HUES64 (cell line): ENCODE measurements at regions not wholly inside any gene's neighbourhood (a gene's known extent, or its start where the extent isn't known, plus 50 kb on each side); places are given as distances from the start of the nearest gene placed in this dataset.
"Not testable (repeated sequence)": the region's sequence is repeated elsewhere in the genome, so short reads cannot be mapped to it uniquely, and the experiment has no call there.

Experiments
- H3K27ac ChIP-seq: 2 replicates; pipeline ENCODE4 v1.7.0; 2013; ENCODE audit warnings: low read depth, low read length, inconsistent platforms
- H3K27me3 ChIP-seq: 2 replicates; pipeline ENCODE4 v1.6.1; 2013; ENCODE audit warnings: mild to moderate bottlenecking, low read length; ENCODE audit not compliant: insufficient read depth
- H3K36me3 ChIP-seq: 2 replicates; pipeline ENCODE4 v1.6.1; 2013; ENCODE audit warnings: mild to moderate bottlenecking, low read length; ENCODE audit not compliant: insufficient read depth
- H3K4me1 ChIP-seq: 2 replicates; pipeline ENCODE4 v1.6.1; 2013; ENCODE audit warnings: mild to moderate bottlenecking, low read length, moderate library complexity; ENCODE audit not compliant: insufficient read depth
- H3K4me3 ChIP-seq: 2 replicates; pipeline ENCODE4 v1.5.1; 2013; ENCODE audit warnings: mild to moderate bottlenecking, low read length, moderate library complexity
- H3K9ac ChIP-seq: 2 replicates; pipeline ENCODE4 v1.6.1; 2013; ENCODE audit warnings: mild to moderate bottlenecking, low read depth, low read length
- H3K9me3 ChIP-seq: 2 replicates; pipeline ENCODE4 v1.6.1; 2013; ENCODE audit warnings: low read depth, low read length; ENCODE audit not compliant: insufficient read depth
- WGBS: fragments of 150-250, 120-280 bp; methylation state at CpG from one replicate; pipeline ENCODE4 v1.1.7; 2013; ENCODE audit warnings: missing lambda C conversion rate; 5-methylcytosine and 5-hydroxymethylcytosine counted together

DNA sequence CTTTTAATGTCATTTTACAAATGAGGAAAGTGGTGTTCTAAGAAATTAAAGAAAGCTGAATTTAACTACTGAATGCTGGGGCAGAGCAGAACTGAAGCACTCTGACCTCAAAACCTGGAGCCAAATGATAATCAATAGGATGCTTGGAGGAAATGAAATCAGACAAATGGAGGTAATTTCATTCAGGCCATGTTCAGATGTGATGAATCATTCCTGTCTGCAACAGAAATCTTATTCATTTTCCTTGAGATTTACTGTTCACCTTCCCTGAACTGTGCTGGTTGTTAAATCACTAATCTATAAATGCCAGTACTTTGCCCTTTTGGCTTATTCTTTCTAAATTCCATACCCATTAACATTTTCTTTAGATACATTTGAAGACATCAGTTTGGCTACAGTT lies 85.6 kb upstream of the SNX7 start:
- no peaks in the 10 kb centered on the region for H3K27me3 ChIP-seq
- no peak overlapping the region for H3K27ac ChIP-seq
- no peak overlapping the region for H3K4me3 ChIP-seq
- no peaks in the 10 kb centered on the region for H3K9me3 ChIP-seq
- no peaks in the 10 kb centered on the region for H3K4me1 ChIP-seq
- H3K9ac ChIP-seq: no peak overlapping the region
- no peaks in the 10 kb centered on the region for H3K36me3 ChIP-seq

DNA sequence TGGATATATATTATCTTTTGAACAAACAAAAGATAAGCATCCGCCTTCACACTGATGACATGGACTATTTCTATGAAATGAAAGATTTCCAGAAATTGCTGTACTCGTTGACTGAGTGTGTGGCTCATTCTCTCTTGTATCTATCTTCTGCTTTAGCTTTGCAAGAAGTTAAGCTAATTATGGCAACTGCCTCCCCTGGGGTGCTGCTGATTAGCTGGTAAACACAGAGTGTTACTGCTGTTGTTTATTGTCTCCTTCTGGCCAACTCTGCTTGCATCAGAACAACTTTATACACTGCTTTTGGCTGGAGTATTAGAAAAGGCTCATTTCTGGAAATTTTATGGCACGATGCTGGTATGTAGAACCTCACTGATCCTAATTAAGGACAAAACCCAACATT lies 95.6 kb upstream of the SNX7 start:
- no peak overlapping the region for H3K27ac ChIP-seq
- peaks cover 10% of the 10 kb centered on the region; the same call in 1 of the 2 replicates for H3K4me1 ChIP-seq
- H3K27me3 ChIP-seq: no peaks in the 10 kb centered on the region
- no peak overlapping the region for H3K4me3 ChIP-seq
- 91% methylated on average over 3 of the region's 3 CpGs for WGBS
- H3K9ac ChIP-seq: no peak overlapping the region
- H3K9me3 ChIP-seq: peaks cover 23% of the 10 kb centered on the region
- H3K36me3 ChIP-seq: no peaks in the 10 kb centered on the region

DNA sequence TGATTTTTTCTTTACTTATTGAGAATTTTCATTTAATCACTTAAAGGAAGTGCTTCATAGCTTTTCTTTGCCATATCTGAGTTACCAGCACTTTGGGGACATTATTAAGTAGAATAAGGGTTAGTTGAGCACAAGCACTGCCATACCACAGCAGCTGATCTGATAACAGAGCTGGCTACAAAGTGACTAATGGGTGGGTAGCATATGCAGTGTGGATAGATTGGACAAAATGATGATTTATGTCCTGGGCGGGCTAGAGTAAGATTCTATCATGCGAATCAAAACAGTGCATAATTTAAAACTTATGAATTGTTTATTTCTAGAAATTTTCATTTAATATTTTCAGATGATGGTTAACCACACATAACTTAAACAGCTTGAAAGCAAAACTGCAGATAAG lies 102.2 kb upstream of the SNX7 start:
- H3K9me3 ChIP-seq: peaks cover 23% of the 10 kb centered on the region
- WGBS: 100% methylated on average over 1 of the region's 2 CpGs
- no peak overlapping the region for H3K27ac ChIP-seq
- H3K4me1 ChIP-seq: peaks cover 13% of the 10 kb centered on the region; the same call in 1 of the 2 replicates
- no peak overlapping the region for H3K9ac ChIP-seq
- H3K4me3 ChIP-seq: no peak overlapping the region
- H3K27me3 ChIP-seq: no peaks in the 10 kb centered on the region
- no peaks in the 10 kb centered on the region for H3K36me3 ChIP-seq

DNA sequence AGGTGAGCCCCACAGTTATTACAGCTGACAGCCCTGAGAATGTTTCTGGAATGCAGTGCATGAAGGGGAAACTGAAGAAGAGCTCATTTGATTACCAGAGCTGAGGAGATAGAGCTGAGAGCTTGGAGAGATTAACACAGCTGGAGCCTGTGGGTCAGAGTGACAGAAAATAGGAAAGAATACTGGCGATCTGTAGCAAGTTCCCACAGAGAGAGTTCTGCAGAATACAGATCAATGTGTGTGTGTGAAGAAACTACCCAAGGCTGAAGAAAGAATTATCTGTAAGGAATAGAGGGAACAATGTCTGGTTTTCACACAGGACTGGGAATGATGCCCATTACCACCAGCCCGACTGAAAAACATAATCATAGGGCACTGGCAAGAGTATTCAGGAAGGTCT lies 103.6 kb upstream of the SNX7 start:
- no peak overlapping the region for H3K4me3 ChIP-seq
- H3K9me3 ChIP-seq: peaks cover 13% of the 10 kb centered on the region
- H3K9ac ChIP-seq: no peak overlapping the region
- no peaks in the 10 kb centered on the region for H3K36me3 ChIP-seq
- 74% methylated on average over 2 of the region's 2 CpGs for WGBS
- H3K27ac ChIP-seq: no peak overlapping the region; the same call in 1 of the 2 replicates
- no peaks in the 10 kb centered on the region for H3K27me3 ChIP-seq
- H3K4me1 ChIP-seq: peaks cover 13% of the 10 kb centered on the region; the same call in 1 of the 2 replicates

DNA sequence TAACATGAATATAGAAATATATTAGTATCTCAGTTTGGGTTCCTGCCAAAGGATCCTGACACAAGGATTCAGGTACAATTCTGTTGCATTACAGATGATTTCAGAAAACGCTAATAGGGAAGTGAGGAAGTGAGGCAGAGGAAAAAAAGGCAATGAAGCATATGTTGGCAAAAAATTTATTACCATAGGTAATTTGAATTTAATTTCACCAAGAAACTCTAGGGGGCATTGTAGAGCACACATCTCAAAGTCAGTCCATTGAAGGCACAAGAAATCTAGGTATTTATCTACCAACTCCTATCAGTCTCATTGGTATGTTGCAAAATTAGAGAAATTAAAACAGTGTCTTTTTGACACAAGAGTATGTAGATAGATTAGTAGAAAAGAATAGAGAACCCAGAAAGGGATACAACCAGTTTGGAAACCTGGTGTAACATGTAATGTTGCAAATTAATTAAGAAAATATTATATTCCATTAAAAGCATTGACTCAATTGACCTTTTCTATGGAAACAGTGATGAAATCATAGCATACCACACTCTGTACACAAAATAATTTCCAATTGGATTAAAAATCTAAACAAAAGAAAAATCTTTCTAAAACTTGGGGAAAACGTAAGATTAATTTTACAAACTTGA lies 104.9 kb upstream of the SNX7 start:
- Histone ChIP-seq H3K4me3 (no peak overlapping the region), H3K36me3 (no peaks in the 10 kb centered on the region), H3K27me3 (no peaks in the 10 kb centered on the region), H3K27ac (no peak overlapping the region), H3K4me1 (peaks cover 13% of the 10 kb centered on the region; the same call in 1 of the 2 replicates), H3K9me3 (0 out of 2 replicates have a peak, but pooled peaks cover under 1% of the 10 kb centered on the region), H3K9ac (no peak overlapping the region)
- WGBS: 56% methylated on average over 1 of the region's 2 CpGs

DNA sequence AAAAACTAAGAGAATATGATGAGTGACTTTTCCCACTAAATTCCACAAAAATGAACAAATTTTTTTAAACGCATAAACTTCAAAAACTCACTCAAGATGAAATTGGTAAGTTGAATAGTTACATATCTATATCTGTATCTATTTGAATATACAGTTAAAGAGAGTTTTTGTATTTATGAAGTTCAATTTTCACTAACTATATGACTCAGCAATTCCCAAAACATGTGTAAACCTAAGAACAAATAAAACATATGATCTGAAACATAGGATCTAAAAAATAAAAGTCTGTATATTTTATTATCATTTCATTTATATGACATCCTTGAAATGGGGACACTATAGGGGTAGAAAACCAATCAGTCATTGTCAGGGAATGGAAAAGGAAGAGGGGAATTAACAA lies 105.7 kb upstream of the SNX7 start:
- Histone ChIP-seq H3K27ac (no peak overlapping the region), H3K9me3 (no peaks in the 10 kb centered on the region), H3K27me3 (no peaks in the 10 kb centered on the region), H3K36me3 (no peaks in the 10 kb centered on the region), H3K4me1 (peaks cover 13% of the 10 kb centered on the region; the same call in 1 of the 2 replicates), H3K9ac (no peak overlapping the region), H3K4me3 (no peak overlapping the region)
- no CpG with 5 or more reads among the region's 1 CpG for WGBS

DNA sequence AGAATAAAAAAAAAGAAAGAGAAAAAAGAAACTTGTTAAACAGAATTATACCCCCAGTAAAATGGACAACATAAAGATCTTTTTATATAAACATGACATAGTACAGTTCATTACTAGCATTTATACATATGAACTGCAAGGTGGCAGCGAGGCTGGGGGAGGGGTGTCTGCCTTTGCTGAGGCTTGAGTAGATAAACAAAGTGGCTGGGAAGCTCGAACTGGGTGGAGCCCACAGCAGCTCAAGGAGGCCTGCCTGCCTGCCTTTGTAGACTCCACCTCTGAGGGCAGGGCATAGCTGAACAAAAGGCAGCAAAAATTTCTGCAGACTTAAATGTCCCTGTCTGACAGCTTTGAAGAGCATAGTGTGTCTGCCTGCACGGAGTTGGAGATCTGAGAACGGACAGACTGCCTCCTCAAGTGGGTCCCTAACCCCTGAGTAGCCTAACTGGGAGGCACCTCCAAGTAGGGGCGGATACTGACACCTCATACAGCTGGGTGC lies 108.9 kb upstream of the SNX7 start:
- WGBS: 60% methylated on average over 5 of the region's 5 CpGs
- H3K9me3 ChIP-seq: not testable (repeated sequence)

DNA sequence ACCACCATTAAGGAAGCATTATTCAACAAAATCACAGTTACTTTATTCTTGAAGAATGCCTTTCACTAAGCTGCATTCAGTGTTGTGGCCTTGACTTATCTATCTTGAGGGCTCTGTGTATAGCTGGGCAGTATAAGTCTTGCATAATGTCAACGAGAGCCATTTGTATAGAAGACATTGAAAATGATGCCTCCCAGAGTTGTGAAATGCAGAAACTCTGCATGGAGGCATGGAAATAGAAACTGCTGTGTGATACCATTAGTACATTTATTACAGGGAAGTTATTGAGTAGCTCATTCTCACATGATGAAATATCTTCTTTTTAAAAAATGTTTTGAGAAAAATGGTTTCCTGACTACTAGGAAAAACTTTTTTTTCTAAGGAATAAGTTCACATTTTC lies 111.4 kb upstream of the SNX7 start:
- Histone ChIP-seq H3K9ac (no peak overlapping the region), H3K9me3 (no peaks in the 10 kb centered on the region), H3K27ac (no peak overlapping the region), H3K36me3 (no peaks in the 10 kb centered on the region), H3K4me3 (no peak overlapping the region), H3K27me3 (no peaks in the 10 kb centered on the region), H3K4me1 (no peaks in the 10 kb centered on the region)
- WGBS: 96% methylated on average over 1 of the region's 1 CpG

More for the DNA sequence above, 108.9 kb upstream of the SNX7 start:
- H3K4me1 ChIP-seq, H3K36me3 ChIP-seq, H3K9ac ChIP-seq, H3K27ac ChIP-seq, H3K27me3 ChIP-seq, H3K4me3 ChIP-seq: not testable (repeated sequence)

DNA sequence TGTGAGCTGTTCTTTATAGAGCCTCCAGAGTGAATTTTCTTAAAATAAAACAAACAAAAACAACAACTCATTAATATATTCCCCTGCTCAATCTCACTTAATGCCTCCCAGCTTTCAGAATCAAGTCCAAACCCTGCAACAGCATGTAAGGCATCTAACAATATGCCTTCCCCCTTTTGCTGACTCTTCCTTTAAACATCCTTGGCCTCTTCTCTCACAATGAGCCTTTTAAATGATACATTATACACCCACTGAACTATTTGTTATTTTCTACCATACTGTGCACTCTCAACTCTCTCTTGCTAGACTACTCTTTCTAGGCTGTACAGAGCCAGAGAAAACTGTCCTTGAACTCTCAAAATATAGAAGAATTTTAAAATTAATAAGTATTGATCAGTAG lies 115.2 kb upstream of the SNX7 start:
- Histone ChIP-seq H3K4me3 (no peak overlapping the region), H3K36me3 (no peaks in the 10 kb centered on the region), H3K4me1 (no peaks in the 10 kb centered on the region), H3K9me3 (no peaks in the 10 kb centered on the region), H3K27ac (no peak overlapping the region), H3K27me3 (no peaks in the 10 kb centered on the region), H3K9ac (no peak overlapping the region)

DNA sequence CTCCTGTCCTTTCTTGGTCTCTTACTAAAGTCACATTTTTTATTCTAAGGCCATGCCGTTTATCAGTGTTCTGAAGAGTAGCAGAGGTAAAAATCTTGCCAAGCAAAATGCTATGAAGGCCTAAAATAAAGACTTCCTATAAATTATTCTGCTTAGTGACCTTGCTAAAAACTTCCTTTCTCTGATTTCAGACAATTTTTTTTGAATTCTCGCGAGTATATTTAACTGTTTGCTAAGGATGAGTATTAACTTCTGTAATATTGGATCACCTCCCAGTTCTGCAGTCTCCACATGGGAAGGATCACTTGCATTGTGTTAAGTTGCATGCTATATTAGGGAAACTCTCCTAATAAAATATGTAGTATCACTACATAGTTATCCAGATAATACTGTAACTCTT lies 123.4 kb upstream of the SNX7 start:
- no peak overlapping the region for H3K9ac ChIP-seq
- H3K4me3 ChIP-seq: no peak overlapping the region
- H3K9me3 ChIP-seq: no peaks in the 10 kb centered on the region
- H3K27ac ChIP-seq: no peak overlapping the region
- no peaks in the 10 kb centered on the region for H3K4me1 ChIP-seq
- no peaks in the 10 kb centered on the region for H3K27me3 ChIP-seq
- WGBS: 97% methylated on average over 3 of the region's 3 CpGs
- no peaks in the 10 kb centered on the region for H3K36me3 ChIP-seq

DNA sequence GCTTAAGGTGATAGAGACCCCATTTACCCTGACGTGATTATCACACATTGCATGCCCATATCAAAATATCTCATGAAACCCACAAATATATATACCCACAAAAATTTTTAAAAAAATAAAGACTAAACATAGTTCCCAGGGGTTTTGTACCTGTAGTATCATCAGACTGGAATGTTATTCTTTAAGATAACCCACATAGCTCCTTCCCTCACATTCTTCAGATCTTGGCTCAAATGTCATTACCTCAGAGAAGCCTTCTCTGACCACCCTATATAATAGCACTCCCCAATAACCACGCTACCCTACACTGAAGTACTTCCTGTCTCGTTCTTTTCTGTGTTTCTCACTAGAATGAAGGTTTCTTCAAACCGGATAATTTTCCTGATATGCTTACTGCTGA lies 138.3 kb upstream of the SNX7 start:
- Histone ChIP-seq H3K36me3 (no peaks in the 10 kb centered on the region), H3K4me3 (no peak overlapping the region), H3K27ac (no peak overlapping the region), H3K27me3 (no peaks in the 10 kb centered on the region), H3K4me1 (no peaks in the 10 kb centered on the region), H3K9me3 (peaks cover 3% of the 10 kb centered on the region; the same call in 1 of the 2 replicates), H3K9ac (no peak overlapping the region)
- 91% methylated on average over 4 of the region's 4 CpGs for WGBS

DNA sequence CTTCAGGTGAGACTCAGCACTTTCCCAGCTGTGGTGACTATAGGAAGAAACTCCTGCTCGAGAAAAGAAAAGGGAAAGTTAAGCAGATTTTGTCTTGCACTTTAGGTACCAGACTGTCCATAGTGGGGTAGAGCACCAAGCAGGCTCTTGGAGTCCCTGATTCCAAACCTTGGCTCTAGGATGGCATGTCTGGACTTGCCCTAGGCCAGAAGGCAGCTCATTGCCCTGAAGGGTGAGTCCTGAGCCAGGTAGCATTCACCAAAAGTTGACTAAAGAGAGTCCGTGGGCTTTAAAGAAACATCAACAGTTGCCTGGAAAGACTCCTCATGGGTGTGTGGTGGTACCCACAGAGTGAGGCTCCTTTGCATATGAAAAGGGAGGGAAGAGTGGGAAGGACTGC lies 145.2 kb upstream of the SNX7 start:
- Histone ChIP-seq H3K9ac (no peak overlapping the region), H3K4me1 (no peaks in the 10 kb centered on the region), H3K27me3 (no peaks in the 10 kb centered on the region), H3K27ac (no peak overlapping the region), H3K4me3 (no peak overlapping the region), H3K36me3 (no peaks in the 10 kb centered on the region), H3K9me3 (peaks cover 7% of the 10 kb centered on the region; the same call in 1 of the 2 replicates)
- 76% methylated on average over 2 of the region's 2 CpGs for WGBS
